ENCODE measurements at regions not wholly inside any gene's neighbourhood (a gene's known extent, or its start where the extent isn't known, plus 50 kb on each side); places are given as distances from the start of the nearest gene placed in this dataset.

GRCh38 chr1:112322018-112322417 is 74.0 kb upstream of the CTTNBP2NL start (continued):
- TF ChIP-seq SRF (CRISPR knock-in tag; IDR thresholded peaks at IDR 0.05) (no peak), KLF16 (IDR thresholded peaks at IDR 0.05) (no peak), MGA (IDR thresholded peaks at IDR 0.05) (peak; percentile 99), ETV1 (tag; conservative IDR thresholded peaks at IDR 0.05; ENCODE audit: low read depth) (peak; percentile 98), THRB (CRISPR knock-in tag; conservative IDR thresholded peaks at IDR 0.05) (peak; percentile 97), ELK3 (CRISPR knock-in tag; IDR thresholded peaks at IDR 0.05) (no peak), MYNN (IDR thresholded peaks at IDR 0.05) (no peak), MYNN (CRISPR knock-in tag; IDR thresholded peaks at IDR 0.05) (no peak), E2F6 (IDR thresholded peaks at IDR 0.05; ENCODE audit: borderline replicate concordance in 1 of 2, extremely low read depth in 1 of 2, insufficient read depth in 1 of 2, insufficient read length in 1 of 2, low read depth in 1 of 2, low read length in 1 of 2, poor library complexity in 1 of 2, severe bottlenecking in 1 of 2) (peak in 1 of 2 experiments; percentile 46), TEAD4 (IDR thresholded peaks at IDR 0.05; ENCODE audit: low read length) (peak; percentile 32; the same call in 1 of the 2 replicates), TEAD4 (CRISPR knock-in tag; IDR thresholded peaks at IDR 0.05; ENCODE audit: borderline replicate concordance) (no peak), MIER1 (IDR thresholded peaks at IDR 0.05; ENCODE audit: low read depth) (no peak), HDAC1 (IDR thresholded peaks at IDR 0.05) (no peak), TEAD1 (CRISPR knock-in tag; IDR thresholded peaks at IDR 0.05) (peak in 1 of 2 experiments; percentile 79; a peak in 2 of 4 replicates)

Data from K562 (cell line).